GM12878 (cell line): ENCODE measurements at regions not wholly inside any gene's neighbourhood (a gene's known extent, or its start where the extent isn't known, plus 50 kb on each side); places are given as distances from the start of the nearest gene placed in this dataset.

Source experiments
- ATAC-seq: fragments of 200-7000 bp; cut with Tn5 transposase; 3 replicates; pipeline ENCODE4 v1.9.1; 2020; ENCODE audit warnings: mild to moderate bottlenecking, moderate library complexity
- BruUV-seq: library from RNA; stranded (reverse); fragments of 400-500 nt; replicated peaks from 2 replicates; lab custom pipeline; 2021; lab: Mats Ljungman, UMichigan
- CTCF ChIA-PET: fragments of 300-600 bp; sonication (Branson Sonifier 250); formaldehyde crosslinking; extraction: SDS; loops from one replicate; lab custom pipeline; 2021; ENCODE audit warnings: inconsistent platforms; lab: Yijun Ruan, JAX
- POLR2A ChIA-PET: fragments of 350-600 bp; formaldehyde crosslinking; extraction: SDS; loops from one replicate; lab custom pipeline; 2021; ENCODE audit warnings: inconsistent platforms; lab: Charles Lee
- RAD21 ChIA-PET: fragments of 300-600 bp; sonication (Branson Sonifier 250); formaldehyde crosslinking; loops from one replicate; lab custom pipeline; 2023; ENCODE audit warnings: antibody characterized with exemption; ENCODE audit not compliant: unreplicated experiment; lab: Charles Lee
- SMC1A ChIA-PET: fragments of 300-600 bp; sonication (Branson Sonifier 250); formaldehyde crosslinking; loops from one replicate; lab custom pipeline; 2023; ENCODE audit not compliant: unreplicated experiment, uncharacterized antibody; lab: Charles Lee
- DNase-seq: peaks from one replicate; pipeline ENCODE4 v3.0.0-alpha.2; 2011; ENCODE audit warnings: low read depth, low spot score
- FAIRE-seq: peaks from 3 replicates; lab custom pipeline; 2011; peaks lifted over from hg19 to GRCh38; lab: Jason Lieb, UNC
- H2AFZ ChIP-seq: 2 replicates; pipeline ENCODE4 v1.6.0; 2011; ENCODE audit warnings: low read depth, low read length, control low read depth; ENCODE audit not compliant: control insufficient read depth
- H3K27ac ChIP-seq: 2 replicates; pipeline ENCODE4 v1.5.1; 2011; ENCODE audit warnings: control low read depth; ENCODE audit not compliant: control insufficient read depth, insufficient read depth
- H3K27me3 ChIP-seq, 2 experiments: replicated peaks in 1 of 2; 2 replicates each; pipeline versions ENCODE4 v1.6.0 to v1.6.1; 2011; ENCODE audit warnings: low read length in 1 of 2; ENCODE audit not compliant: control insufficient read depth in 2 of 2, insufficient read depth in 2 of 2
- H3K36me3 ChIP-seq, 2 experiments: 2 replicates each; pipeline ENCODE4 v1.5.1; 2011; ENCODE audit warnings: low read length in 1 of 2; ENCODE audit not compliant: control insufficient read depth in 2 of 2, insufficient read depth in 2 of 2
- H3K4me1 ChIP-seq: 2 replicates; pipeline ENCODE4 v1.6.1; 2011; ENCODE audit warnings: mild to moderate bottlenecking, low read length, moderate library complexity, mixed read lengths; ENCODE audit not compliant: control insufficient read depth, insufficient read depth
- H3K4me2 ChIP-seq: 2 replicates; pipeline ENCODE4 v1.6.0; 2011; ENCODE audit warnings: control low read depth; ENCODE audit not compliant: control insufficient read depth, insufficient read depth
- H3K4me3 ChIP-seq: fragments of 200-600 bp; sonication (generic); 2 replicates; pipeline ENCODE4 v1.5.1; 2016
- H3K79me2 ChIP-seq: 2 replicates; pipeline ENCODE4 v1.6.0; 2011; ENCODE audit warnings: low read length; ENCODE audit not compliant: control insufficient read depth, insufficient read depth
- H3K9ac ChIP-seq: 2 replicates; pipeline ENCODE4 v1.8.0; 2011; ENCODE audit warnings: low read length, control low read depth, mixed read lengths; ENCODE audit not compliant: control insufficient read depth, insufficient read depth
- H3K9me3 ChIP-seq: replicated peaks from 3 replicates; pipeline ENCODE4 v1.5.1; 2011; ENCODE audit warnings: mild to moderate bottlenecking, low read length; ENCODE audit not compliant: control insufficient read depth, insufficient read depth
- H4K20me1 ChIP-seq: 2 replicates; pipeline ENCODE4 v1.6.0; 2011; ENCODE audit not compliant: control insufficient read depth, insufficient read depth
- CEBPB ChIP-seq, 2 experiments: fragments of 150-350 bp in 1 of 2; IDR thresholded peaks; 2 replicates each; pipeline ENCODE4 v1.6.1; 2012 to 2014; ENCODE audit warnings: low read depth in 2 of 2, low read length in 2 of 2, borderline replicate concordance in 1 of 2, inconsistent platforms in 1 of 2
- FOXM1 ChIP-seq: IDR thresholded peaks from 2 replicates; pipeline ENCODE4 v1.6.1; 2012; ENCODE audit warnings: low read depth, mild to moderate bottlenecking, inconsistent platforms, low read length, moderate library complexity
- GABPA ChIP-seq: IDR thresholded peaks from 2 replicates; pipeline ENCODE4 v1.6.1; 2014; ENCODE audit warnings: antibody characterized with exemption, low read depth, mild to moderate bottlenecking, inconsistent platforms
- IKZF2 ChIP-seq, 2 experiments: fragments of 450-650 bp; IDR thresholded peaks; 2 replicates each; pipeline ENCODE4 v1.6.1; 2017; ENCODE audit warnings: mild to moderate bottlenecking in 2 of 2, moderate library complexity in 2 of 2
- IRF4 ChIP-seq: IDR thresholded peaks from 2 replicates; pipeline ENCODE4 v1.6.1; 2011; ENCODE audit warnings: low read depth, low read length
- KAT2A ChIP-seq: conservative IDR thresholded peaks from 2 replicates; pipeline ENCODE4 v1.6.1; 2011; ENCODE audit warnings: low read depth, low read length; ENCODE audit not compliant: control insufficient read depth
- MXI1 ChIP-seq: fragments of 150-350 bp; IDR thresholded peaks from 2 replicates; pipeline ENCODE4 v1.6.1; 2011; ENCODE audit warnings: low read depth, mild to moderate bottlenecking, inconsistent platforms, low read length, improper control_type of control experiment
- NKRF ChIP-seq: fragments of 450-650 bp; conservative IDR thresholded peaks from 2 replicates; pipeline ENCODE4 v1.6.1; 2017; ENCODE audit warnings: mild to moderate bottlenecking, moderate library complexity
- NR2F1 ChIP-seq: fragments of 450-650 bp; conservative IDR thresholded peaks from 2 replicates; pipeline ENCODE4 v1.6.1; 2017; ENCODE audit warnings: mild to moderate bottlenecking
- PKNOX1 ChIP-seq: fragments of 450-650 bp; IDR thresholded peaks from 2 replicates; pipeline ENCODE4 v1.6.1; 2016; ENCODE audit warnings: mild to moderate bottlenecking
- RB1 ChIP-seq: fragments of 450-650 bp; formaldehyde crosslinking; IDR thresholded peaks from 2 replicates; pipeline ENCODE4 v1.6.1; 2017; ENCODE audit warnings: mild to moderate bottlenecking, borderline replicate concordance
- SIN3A ChIP-seq: IDR thresholded peaks from 2 replicates; pipeline ENCODE4 v1.6.1; 2012; ENCODE audit warnings: low read depth, low read length, improper control_type of control experiment
- SMAD1 ChIP-seq: fragments of 450-650 bp; IDR thresholded peaks from 2 replicates; pipeline ENCODE4 v1.6.1; 2018; ENCODE audit warnings: mild to moderate bottlenecking, low read depth; ENCODE audit not compliant: partially characterized antibody
- SMARCA5 ChIP-seq: fragments of 450-650 bp; IDR thresholded peaks from 2 replicates; pipeline ENCODE4 v1.6.1; 2017; ENCODE audit warnings: mild to moderate bottlenecking
- SRF ChIP-seq, 2 experiments: IDR thresholded peaks; 2 replicates each; pipeline ENCODE4 v1.6.1; 2011; ENCODE audit warnings: low read depth in 2 of 2, low read length in 2 of 2, mild to moderate bottlenecking in 1 of 2, moderate library complexity in 1 of 2
- YY1 ChIP-seq: IDR thresholded peaks from 2 replicates; pipeline ENCODE4 v1.6.1; 2011; ENCODE audit warnings: low read depth, mild to moderate bottlenecking, low read length
- ZNF207 ChIP-seq: fragments of 450-650 bp; IDR thresholded peaks from 2 replicates; pipeline ENCODE4 v1.6.1; 2014; ENCODE audit warnings: antibody characterized with exemption, mild to moderate bottlenecking, borderline replicate concordance
- whole genome bisulfite sequencing: methylation state at CpG from one replicate; pipeline ENCODE4 v1.1.6; 2016; ENCODE audit warnings: low lambda C conversion rate; ENCODE audit not compliant: insufficient replicate concordance, insufficient coverage; ENCODE audit errors: missing lambda C conversion rate; 5-methylcytosine and 5-hydroxymethylcytosine counted together
- in situ Hi-C: fragments of 300-500 bp; cut with MboI; formaldehyde crosslinking; loops from 9 replicates; pipeline ENCODE4 v1.14.3; 2018; ENCODE audit warnings: mixed read lengths
- intact Hi-C: fragments of 100-400 bp; cut with micrococcal nuclease; formaldehyde crosslinking; loops from one replicate; pipeline ENCODE4 v1.14.2; 2022; ENCODE audit not compliant: unreplicated experiment
- TF ChIP-seq, protein P1 (sequence below): IDR thresholded peaks from 2 replicates; pipeline ENCODE4 v1.6.1; 2011; ENCODE audit warnings: low read depth, low read length, improper control_type of control experiment, borderline replicate concordance

DNA sequence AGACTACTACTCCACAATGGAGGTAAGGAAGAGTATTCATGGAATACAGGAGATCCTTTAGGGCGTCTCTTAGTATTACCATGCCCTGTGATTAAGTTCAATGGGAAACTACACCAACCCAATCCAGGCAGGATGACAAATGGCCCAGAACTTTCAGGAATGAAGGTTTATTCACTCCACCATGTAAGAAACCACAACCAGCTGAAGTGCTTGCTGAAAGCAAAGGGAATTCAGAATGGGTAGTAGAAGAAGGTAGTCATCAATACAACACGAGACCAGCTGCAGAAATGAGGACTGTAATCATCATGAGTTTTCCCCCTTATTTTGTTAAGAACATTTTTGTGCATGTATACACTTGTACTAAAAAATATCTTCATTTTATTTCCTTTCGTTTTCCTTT lies 76.6 kb downstream of the GPR37 start:
- Histone ChIP-seq H3K4me3 (no peak overlapping the region), H3K79me2 (no peaks in the 10 kb centered on the region), H3K4me2 (no peak overlapping the region), H3K9ac (no peak overlapping the region), H3K9me3 (no peaks in the 10 kb centered on the region), H2AFZ (no peak overlapping the region), H3K36me3 (no peaks in the 10 kb centered on the region), H3K27ac (no peak overlapping the region), H3K27me3 (no peaks in the 10 kb centered on the region), H4K20me1 (no peaks in the 10 kb centered on the region), H3K4me1 (no peaks in the 10 kb centered on the region)
- TF ChIP-seq SRF (IDR thresholded peaks at IDR 0.05; ENCODE audit: low read depth in 2 of 2, low read length in 2 of 2), result no peak
- TF ChIP-seq, protein P1, sequence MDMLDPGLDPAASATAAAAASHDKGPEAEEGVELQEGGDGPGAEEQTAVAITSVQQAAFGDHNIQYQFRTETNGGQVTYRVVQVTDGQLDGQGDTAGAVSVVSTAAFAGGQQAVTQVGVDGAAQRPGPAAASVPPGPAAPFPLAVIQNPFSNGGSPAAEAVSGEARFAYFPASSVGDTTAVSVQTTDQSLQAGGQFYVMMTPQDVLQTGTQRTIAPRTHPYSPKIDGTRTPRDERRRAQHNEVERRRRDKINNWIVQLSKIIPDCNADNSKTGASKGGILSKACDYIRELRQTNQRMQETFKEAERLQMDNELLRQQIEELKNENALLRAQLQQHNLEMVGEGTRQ, result no peak
- no peak for TF ChIP-seq GABPA
- TF ChIP-seq NKRF, result no peak
- TF ChIP-seq IKZF2 (IDR thresholded peaks at IDR 0.05), result no peak
- TF ChIP-seq MXI1, result no peak
- TF ChIP-seq PKNOX1, result no peak
- no peak for TF ChIP-seq ZNF207
- TF ChIP-seq SMAD1, result no peak
- TF ChIP-seq YY1, result no peak
- TF ChIP-seq FOXM1, result no peak
- TF ChIP-seq KAT2A, result no peak
- TF ChIP-seq IRF4, result no peak
- TF ChIP-seq SIN3A, result no peak
- no peak for TF ChIP-seq CEBPB (IDR thresholded peaks at IDR 0.05; ENCODE audit: borderline replicate concordance in 1 of 2, low read depth in 2 of 2, low read length in 2 of 2)
- TF ChIP-seq RB1, result no peak
- no peak for TF ChIP-seq SMARCA5
- TF ChIP-seq NR2F1, result no peak
- intact Hi-C loops, result no loop called here
- FAIRE-seq (no peak), DNase-seq (no peak), ATAC-seq (no peak)
- ChIA-PET POLR2A (no interaction called here), RAD21 (no interaction called here), CTCF (no interaction called here), SMC1A (no interaction called here)
- WGBS, result 0% methylated on average over 3 of the region's 3 CpGs
- no TSS peak for BruUV-seq
- in situ Hi-C loops, result no loop called here
